Cardiac muscle cell (in vitro differentiated cells and primary cell): ENCODE measurements at regions not wholly inside any gene's neighbourhood (a gene's known extent, or its start where the extent isn't known, plus 50 kb on each side); places are given as distances from the start of the nearest gene placed in this dataset.
A peak's percentile ranks its signal among the peaks of the same experiment; 100 is the strongest.

Experiments used
- DNase-seq, 2 donors: peaks; one replicate each; pipeline versions ENCODE4 v3.0.0 to v3.0.0-alpha.2; 2010 to 2017; ENCODE audit warnings: low read depth in 1 of 2, low spot score in 1 of 2
- H3K27ac ChIP-seq: fragments of 200-600 bp; sonication (generic); 2 replicates; pipeline ENCODE4 v1.5.1; 2016
- H3K27me3 ChIP-seq: fragments of 200-600 bp; sonication (generic); 2 replicates; pipeline ENCODE4 v1.6.0; 2016; ENCODE audit warnings: control low read depth
- H3K36me3 ChIP-seq: fragments of 200-600 bp; sonication (generic); 2 replicates; pipeline ENCODE4 v1.5.1; 2016; ENCODE audit warnings: control low read depth
- H3K4me1 ChIP-seq: fragments of 200-600 bp; sonication (generic); 2 replicates; pipeline ENCODE4 v1.8.1; 2017; ENCODE audit warnings: low read depth, mild to moderate bottlenecking, mixed run types
- H3K4me3 ChIP-seq: fragments of 200-600 bp; sonication (generic); 2 replicates; pipeline ENCODE4 v1.5.1; 2016; ENCODE audit warnings: mild to moderate bottlenecking
- H3K9me3 ChIP-seq: fragments of 200-600 bp; sonication (generic); 2 replicates; pipeline ENCODE4 v1.5.1; 2017; ENCODE audit warnings: low read depth, mild to moderate bottlenecking, control low read depth
- CTCF ChIP-seq: IDR thresholded peaks from 2 replicates; pipeline ENCODE4 v1.5.1; 2012; ENCODE audit warnings: low read depth, mild to moderate bottlenecking, low read length

- H3K9me3 ChIP-seq = no peaks in the 10 kb centered on the region
- TF ChIP-seq CTCF = no peak
- H3K36me3 ChIP-seq = no peaks in the 10 kb centered on the region
- no peak for DNase-seq
- H3K4me1 ChIP-seq = no peaks in the 10 kb centered on the region
- H3K27me3 ChIP-seq = no peaks in the 10 kb centered on the region
- H3K27ac ChIP-seq = no peak overlapping the region
- no peak overlapping the region for H3K4me3 ChIP-seq
Observed at GRCh38 chr17:72304859-72305258, 184.0 kb downstream of the SOX9 start.

DNA sequence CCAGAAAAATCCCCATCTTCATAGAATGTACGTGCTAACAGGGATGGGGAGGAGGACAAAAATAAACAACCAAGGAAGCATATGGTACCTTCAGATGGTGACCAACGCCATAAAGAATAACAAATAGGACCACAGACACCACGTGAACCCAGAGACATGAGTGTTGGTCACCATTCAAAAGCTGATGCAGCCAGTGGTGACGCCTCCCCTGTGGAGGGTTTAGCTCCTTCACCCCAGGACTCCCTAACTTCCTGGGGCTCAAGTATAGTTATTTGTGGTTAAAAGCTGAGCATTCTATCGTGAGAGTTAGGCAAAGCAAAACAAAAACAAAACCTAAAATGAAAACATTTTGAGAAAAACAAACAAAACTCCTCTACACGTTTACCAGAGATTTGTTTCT is 184.7 kb downstream of the SOX9 start:
- Histone ChIP-seq H3K36me3 (no peaks in the 10 kb centered on the region), H3K4me1 (no peaks in the 10 kb centered on the region), H3K27ac (no peak overlapping the region), H3K27me3 (no peaks in the 10 kb centered on the region), H3K4me3 (no peak overlapping the region), H3K9me3 (no peaks in the 10 kb centered on the region)
- DNase-seq = no peak
- no peak for TF ChIP-seq CTCF

DNA sequence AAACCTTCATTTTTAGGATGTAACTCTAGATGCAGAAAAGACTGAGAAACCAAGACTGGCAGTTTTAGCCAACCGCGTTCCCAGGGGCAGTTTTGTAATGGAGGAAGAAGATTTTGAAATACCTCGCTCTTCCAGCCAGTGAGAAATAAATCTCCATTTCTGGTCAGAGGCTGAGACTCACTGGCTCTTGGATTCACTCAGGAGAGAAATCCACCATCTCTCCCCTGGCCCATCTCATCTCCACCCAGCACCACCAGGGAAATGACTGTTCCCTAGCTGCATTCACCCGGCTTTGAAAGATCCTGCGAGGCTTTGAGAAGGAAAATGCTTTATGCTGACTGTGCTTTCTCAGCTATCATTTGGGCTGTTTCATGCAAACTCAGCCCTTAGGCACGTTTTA is 185.2 kb downstream of the SOX9 start:
- no peak for TF ChIP-seq CTCF
- H3K4me3 ChIP-seq = no peak overlapping the region
- no peak overlapping the region for H3K27ac ChIP-seq
- no peaks in the 10 kb centered on the region for H3K36me3 ChIP-seq
- H3K27me3 ChIP-seq = no peaks in the 10 kb centered on the region
- no peaks in the 10 kb centered on the region for H3K4me1 ChIP-seq
- H3K9me3 ChIP-seq = no peaks in the 10 kb centered on the region
- peak in 1 of 2 donors; percentile 62 for DNase-seq

GRCh38 chr17:72307836-72308235 is 187.0 kb downstream of the SOX9 start:
- Histone ChIP-seq H3K4me3 (no peak overlapping the region), H3K4me1 (no peaks in the 10 kb centered on the region), H3K9me3 (no peaks in the 10 kb centered on the region), H3K27ac (no peak overlapping the region), H3K27me3 (no peaks in the 10 kb centered on the region), H3K36me3 (no peaks in the 10 kb centered on the region)
- TF ChIP-seq CTCF = no peak
- DNase-seq = no peak

- Histone ChIP-seq H3K27me3 (no peaks in the 10 kb centered on the region), H3K4me1 (no peaks in the 10 kb centered on the region), H3K9me3 (no peaks in the 10 kb centered on the region), H3K4me3 (no peak overlapping the region), H3K36me3 (no peaks in the 10 kb centered on the region), H3K27ac (no peak overlapping the region)
- no peak for TF ChIP-seq CTCF
- DNase-seq = no peak
Observed at GRCh38 chr17:72308744-72309385, 188.0 kb downstream of the SOX9 start.

GRCh38 chr17:72311004-72311403 is 190.2 kb downstream of the SOX9 start:
- DNase-seq = no peak
- H3K4me3 ChIP-seq = no peak overlapping the region
- H3K27ac ChIP-seq = no peak overlapping the region
- H3K9me3 ChIP-seq = no peaks in the 10 kb centered on the region
- H3K4me1 ChIP-seq = no peaks in the 10 kb centered on the region
- no peaks in the 10 kb centered on the region for H3K36me3 ChIP-seq
- no peak for TF ChIP-seq CTCF
- no peaks in the 10 kb centered on the region for H3K27me3 ChIP-seq
